WTC11 (cell line): ENCODE measurements at regions not wholly inside any gene's neighbourhood (a gene's known extent, or its start where the extent isn't known, plus 50 kb on each side); places are given as distances from the start of the nearest gene placed in this dataset.

Source experiments
- CREB1 ChIP-seq: sonication (generic); formaldehyde crosslinking; IDR thresholded peaks from 2 replicates; pipeline ENCODE4 v1.8.0; 2023; ENCODE audit warnings: mild to moderate bottlenecking, missing genetic modification reagents
- CTCF ChIP-seq: fragments of 200-600 bp; IDR thresholded peaks from 2 replicates; pipeline ENCODE4 v1.8.0; 2022; ENCODE audit warnings: antibody characterized with exemption
- GRHL2 ChIP-seq: fragments of 250-450 bp; sonication (Bioruptor Pico); IDR thresholded peaks from 2 replicates; pipeline ENCODE4 v1.8.0; 2022; ENCODE audit warnings: mild to moderate bottlenecking, moderate library complexity; ENCODE audit not compliant: insufficient replicate concordance, severe bottlenecking
- HMGXB4 ChIP-seq: sonication (generic); formaldehyde crosslinking; IDR thresholded peaks from 2 replicates; pipeline ENCODE4 v1.8.1; 2023; ENCODE audit warnings: mild to moderate bottlenecking, moderate library complexity, missing genetic modification reagents
- IRF1 ChIP-seq: sonication (generic); formaldehyde crosslinking; IDR thresholded peaks from 2 replicates; pipeline ENCODE4 v1.8.0; 2023; ENCODE audit warnings: missing genetic modification reagents
- OVOL2 ChIP-seq: fragments of 250-450 bp; sonication (Bioruptor Pico); IDR thresholded peaks from 2 replicates; pipeline ENCODE4 v1.9.0; 2021; ENCODE audit warnings: mild to moderate bottlenecking, borderline replicate concordance
- RORB ChIP-seq: fragments of 250-450 bp; sonication (Bioruptor Pico); IDR thresholded peaks from 2 replicates; pipeline ENCODE4 v1.9.0; 2021; ENCODE audit warnings: mild to moderate bottlenecking
- SMAD3 ChIP-seq: sonication (generic); formaldehyde crosslinking; IDR thresholded peaks from 2 replicates; pipeline ENCODE4 v1.8.0; 2022; ENCODE audit warnings: missing genetic modification reagents, mild to moderate bottlenecking, borderline replicate concordance
- SMAD4 ChIP-seq: sonication (generic); formaldehyde crosslinking; IDR thresholded peaks from 2 replicates; pipeline ENCODE4 v1.8.0; 2022; ENCODE audit warnings: mild to moderate bottlenecking, missing genetic modification reagents
- TEAD4 ChIP-seq: sonication (generic); formaldehyde crosslinking; IDR thresholded peaks from 2 replicates; pipeline ENCODE4 v1.8.0; 2022; ENCODE audit warnings: mild to moderate bottlenecking, missing genetic modification reagents
- ZNF263 ChIP-seq: sonication (generic); formaldehyde crosslinking; IDR thresholded peaks from 2 replicates; pipeline ENCODE4 v1.8.1; 2022; ENCODE audit warnings: low read depth, mild to moderate bottlenecking, moderate library complexity, missing genetic modification reagents
- ZNF532 ChIP-seq: fragments of 250-450 bp; sonication (Bioruptor Pico); IDR thresholded peaks from 2 replicates; pipeline ENCODE4 v1.9.0; 2021; ENCODE audit warnings: mild to moderate bottlenecking, borderline replicate concordance

GRCh38 chrX:45799576-45799975 is 598.9 kb upstream of the DIPK2B start:
- TF ChIP-seq CREB1 (CRISPR knock-in tag): no peak
- TF ChIP-seq ZNF263 (CRISPR knock-in tag): no peak
- no peak for TF ChIP-seq CTCF
- TF ChIP-seq SMAD4: no peak
- no peak for TF ChIP-seq HMGXB4 (CRISPR knock-in tag)
- no peak for TF ChIP-seq SMAD3
- no peak for TF ChIP-seq TEAD4
- TF ChIP-seq GRHL2 (CRISPR knock-in tag): no peak
- no peak for TF ChIP-seq IRF1 (CRISPR knock-in tag)
- no peak for TF ChIP-seq OVOL2
- TF ChIP-seq ZNF532 (CRISPR knock-in tag): no peak
- TF ChIP-seq RORB (CRISPR knock-in tag): no peak
